GM18526 (cell line): ENCODE measurements at regions not wholly inside any gene's neighbourhood (a gene's known extent, or its start where the extent isn't known, plus 50 kb on each side); places are given as distances from the start of the nearest gene placed in this dataset.

Source experiments
- POLR2A ChIP-seq: IDR thresholded peaks from 3 replicates; pipeline ENCODE4 v1.6.1; 2011; ENCODE audit not compliant: insufficient read length; ENCODE audit errors: extremely low read depth

DNA sequence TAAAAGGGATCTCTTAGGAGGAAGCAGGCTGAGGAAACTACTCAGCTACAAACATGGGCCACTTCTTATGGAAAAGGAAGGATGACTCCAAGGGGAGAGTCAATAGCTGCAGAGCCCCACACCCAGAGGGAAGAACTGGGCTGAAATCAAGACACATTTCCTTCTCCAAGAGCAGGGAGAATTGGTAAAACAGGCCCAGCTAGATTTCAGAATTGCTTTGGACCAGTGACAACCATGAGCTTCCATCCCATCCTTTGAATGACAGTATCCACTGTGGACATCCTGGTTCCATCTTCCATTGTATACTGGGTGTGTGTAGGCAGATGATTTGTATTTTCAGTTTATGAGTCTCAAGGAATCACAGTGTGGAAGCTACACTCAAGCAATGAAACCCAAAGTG, 267.5 kb downstream of the IRF8 start:
- TF ChIP-seq POLR2A = no peak

DNA sequence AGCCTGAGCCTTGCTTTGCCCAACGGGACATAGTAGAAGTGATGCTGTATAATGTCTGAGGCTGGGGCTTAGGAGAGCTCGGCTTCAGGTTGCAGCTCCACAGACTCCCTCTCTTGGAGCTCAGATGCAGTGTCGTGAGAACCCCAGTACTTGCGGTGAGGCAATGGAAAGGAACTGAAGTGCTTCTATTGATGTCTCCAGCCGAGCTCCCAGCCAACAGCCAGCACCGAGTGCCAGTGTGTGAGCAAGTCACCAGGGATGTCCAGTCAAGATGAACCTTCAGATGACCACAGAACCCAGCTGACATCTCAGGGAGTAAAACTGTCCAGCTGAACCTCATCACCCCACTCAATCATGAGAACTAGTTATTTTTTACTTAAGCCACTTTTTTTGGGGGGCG, 268.1 kb downstream of the IRF8 start:
- no peak for TF ChIP-seq POLR2A

DNA sequence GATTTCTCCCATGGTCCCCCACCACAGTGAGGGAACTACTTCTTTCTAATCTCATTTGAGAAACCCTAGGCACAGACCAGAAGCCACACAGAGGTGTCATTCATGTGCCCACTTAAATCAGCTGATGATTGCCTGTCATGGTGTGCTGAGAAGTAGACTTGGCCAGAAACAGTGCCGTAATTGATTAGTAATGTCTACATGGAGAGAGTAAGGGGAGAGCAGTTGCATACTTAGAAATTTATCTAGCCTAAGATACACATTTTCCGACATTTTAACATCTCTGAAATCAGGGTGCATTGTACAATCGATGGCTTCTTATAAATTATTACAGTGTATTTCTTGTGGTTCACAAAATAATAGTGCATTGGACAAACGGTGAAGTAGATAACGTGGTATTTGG, 271.8 kb downstream of the IRF8 start:
- TF ChIP-seq POLR2A = no peak

GRCh38 chr16:86171329-86171728, 272.4 kb downstream of the IRF8 start:
- no peak for TF ChIP-seq POLR2A

- no peak for TF ChIP-seq POLR2A
Measured at GRCh38 chr16:86175816-86176215, 276.9 kb downstream of the IRF8 start.

DNA sequence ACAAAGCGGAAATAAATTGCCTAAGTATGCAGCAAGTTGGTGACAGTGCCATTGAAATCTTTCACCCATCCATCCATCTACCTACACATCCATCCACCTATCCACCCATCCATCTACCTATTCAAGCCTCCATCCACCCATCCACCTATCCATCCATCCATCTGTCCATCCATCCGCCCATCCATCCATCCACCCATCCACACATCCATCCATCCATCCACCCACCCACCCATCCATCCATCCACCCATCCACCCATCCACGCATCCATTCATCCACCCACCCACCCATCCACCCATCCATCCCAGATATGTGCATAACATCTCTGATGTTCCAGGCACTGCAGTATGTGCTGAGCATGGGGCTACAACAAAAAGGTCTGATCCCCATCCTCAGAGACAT, 277.5 kb downstream of the IRF8 start:
- TF ChIP-seq POLR2A = no peak

DNA sequence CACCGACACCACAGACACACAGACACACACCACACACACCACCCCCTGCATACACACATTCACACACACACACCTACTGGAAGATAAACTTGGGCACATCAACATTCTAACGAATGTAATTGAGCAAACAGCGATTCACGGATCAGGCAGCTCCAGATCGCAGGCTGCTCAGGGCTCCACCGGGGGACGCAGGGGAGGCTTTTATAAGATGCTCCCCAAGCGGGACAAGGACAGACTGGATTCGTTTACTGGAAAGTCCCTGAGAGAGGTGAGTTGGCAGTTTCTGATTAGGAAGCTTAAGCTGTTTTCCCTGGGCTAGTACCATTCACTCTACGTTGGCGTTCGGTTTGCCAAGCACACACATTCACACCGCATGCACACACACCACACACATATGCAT, 281.3 kb downstream of the IRF8 start:
- no peak for TF ChIP-seq POLR2A

DNA sequence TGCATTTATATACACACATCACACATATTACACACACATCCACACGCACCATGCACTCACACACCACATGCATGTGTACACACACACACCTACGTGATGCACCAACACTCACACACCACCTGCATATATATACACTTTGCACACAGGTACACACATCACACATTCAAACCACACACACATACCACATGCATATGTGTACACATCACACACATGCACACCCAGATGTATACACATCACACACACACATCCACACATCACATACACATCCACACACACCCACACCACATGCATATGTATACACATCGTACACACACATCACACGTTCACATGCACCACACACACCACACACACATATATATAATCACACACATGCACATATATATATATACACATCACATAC, 281.8 kb downstream of the IRF8 start:
- no peak for TF ChIP-seq POLR2A

GRCh38 chr16:86181526-86181925, 282.6 kb downstream of the IRF8 start:
- TF ChIP-seq POLR2A = no peak

DNA sequence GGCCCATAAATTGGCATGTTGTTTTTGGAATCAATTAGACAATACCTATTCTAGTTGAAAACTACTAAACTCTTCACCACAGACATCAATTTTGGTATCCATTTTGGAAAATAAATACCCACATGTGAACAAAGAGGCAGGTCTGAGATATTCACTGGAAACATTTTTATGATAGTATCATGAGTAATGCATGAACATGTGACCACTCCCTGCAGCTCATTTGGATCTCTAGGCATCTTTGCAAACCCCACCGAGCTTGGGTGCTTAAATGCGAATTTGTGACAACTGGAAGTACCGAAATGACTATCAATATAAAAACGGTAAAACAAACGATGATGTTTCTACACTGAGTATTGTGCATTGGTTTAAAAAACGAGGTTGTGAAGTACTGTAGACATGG, 285.2 kb downstream of the IRF8 start:
- TF ChIP-seq POLR2A = no peak

- TF ChIP-seq POLR2A = no peak
Measured at GRCh38 chr16:86185089-86185488, 286.1 kb downstream of the IRF8 start.

DNA sequence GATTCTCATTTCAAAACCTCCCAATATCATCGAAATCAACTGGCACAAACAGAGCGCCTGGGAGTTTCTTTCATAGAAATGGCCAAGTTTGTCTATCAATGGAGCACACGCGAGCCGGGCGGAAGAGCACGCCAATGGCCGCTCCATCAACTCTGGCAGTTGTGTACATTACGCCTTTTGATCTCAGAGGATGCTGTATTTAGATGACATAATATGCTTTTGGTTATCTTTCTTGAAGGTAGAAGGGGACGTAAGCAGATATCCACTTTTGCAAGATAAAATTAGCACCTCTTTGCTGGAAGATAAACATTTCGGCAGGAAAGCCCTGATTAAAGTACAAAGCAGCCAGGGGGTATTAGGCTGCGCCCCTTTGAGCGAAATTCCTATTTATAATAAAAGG, 287.4 kb downstream of the IRF8 start:
- TF ChIP-seq POLR2A = no peak

DNA sequence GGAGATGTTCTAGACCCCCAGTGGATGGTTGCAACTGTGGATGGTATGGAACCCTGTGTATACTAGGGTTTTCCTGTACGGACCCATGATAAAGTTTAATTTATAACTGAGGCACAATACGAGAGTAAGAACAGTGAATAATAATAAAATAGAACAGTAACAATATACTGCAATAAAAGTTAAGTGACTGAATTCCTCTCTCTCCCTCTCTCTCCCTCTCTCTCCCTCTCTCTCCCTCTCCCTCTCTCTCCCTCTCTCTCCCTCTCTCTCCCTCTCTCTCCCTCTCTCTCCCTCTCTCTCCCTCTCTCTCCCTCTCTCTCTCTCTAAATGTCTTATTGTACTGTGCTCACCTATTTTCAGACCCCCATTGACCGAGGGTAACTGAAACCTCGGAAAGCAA, 291.0 kb downstream of the IRF8 start:
- no peak for TF ChIP-seq POLR2A

- no peak for TF ChIP-seq POLR2A
Measured at GRCh38 chr16:86191663-86192062, 292.7 kb downstream of the IRF8 start.

DNA sequence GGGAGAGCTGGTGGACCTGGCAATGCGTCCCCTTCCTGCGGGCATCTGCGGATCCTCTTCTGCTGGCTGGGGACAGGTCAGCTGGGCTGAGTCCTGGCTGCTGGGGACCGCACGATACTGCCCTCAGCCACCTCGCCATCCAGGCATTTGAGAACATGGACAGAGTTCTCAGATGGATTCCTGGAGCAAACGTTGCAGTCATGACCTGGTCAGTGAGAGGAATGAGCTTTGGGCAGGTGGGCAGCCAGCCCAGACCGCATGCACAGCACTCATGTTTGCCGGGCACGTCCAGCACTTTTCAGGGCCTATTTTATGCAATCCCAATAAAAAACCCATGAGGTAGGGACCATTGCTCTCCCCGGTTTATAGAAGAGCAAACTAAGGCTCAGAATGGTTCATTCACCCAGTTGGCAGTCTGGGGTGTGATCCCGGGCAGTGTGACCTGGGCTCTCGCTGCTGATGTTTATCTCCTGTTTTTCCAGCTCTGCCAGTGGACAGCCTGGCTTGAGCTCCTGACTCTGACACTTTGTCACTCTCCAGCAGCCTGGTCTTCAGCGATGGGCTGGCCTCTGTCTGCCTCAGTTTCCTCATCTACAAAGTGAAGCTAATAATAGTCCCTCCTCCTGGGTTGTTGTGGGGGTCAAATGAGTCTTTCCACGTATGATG, 294.7 kb downstream of the IRF8 start:
- TF ChIP-seq POLR2A = no peak

DNA sequence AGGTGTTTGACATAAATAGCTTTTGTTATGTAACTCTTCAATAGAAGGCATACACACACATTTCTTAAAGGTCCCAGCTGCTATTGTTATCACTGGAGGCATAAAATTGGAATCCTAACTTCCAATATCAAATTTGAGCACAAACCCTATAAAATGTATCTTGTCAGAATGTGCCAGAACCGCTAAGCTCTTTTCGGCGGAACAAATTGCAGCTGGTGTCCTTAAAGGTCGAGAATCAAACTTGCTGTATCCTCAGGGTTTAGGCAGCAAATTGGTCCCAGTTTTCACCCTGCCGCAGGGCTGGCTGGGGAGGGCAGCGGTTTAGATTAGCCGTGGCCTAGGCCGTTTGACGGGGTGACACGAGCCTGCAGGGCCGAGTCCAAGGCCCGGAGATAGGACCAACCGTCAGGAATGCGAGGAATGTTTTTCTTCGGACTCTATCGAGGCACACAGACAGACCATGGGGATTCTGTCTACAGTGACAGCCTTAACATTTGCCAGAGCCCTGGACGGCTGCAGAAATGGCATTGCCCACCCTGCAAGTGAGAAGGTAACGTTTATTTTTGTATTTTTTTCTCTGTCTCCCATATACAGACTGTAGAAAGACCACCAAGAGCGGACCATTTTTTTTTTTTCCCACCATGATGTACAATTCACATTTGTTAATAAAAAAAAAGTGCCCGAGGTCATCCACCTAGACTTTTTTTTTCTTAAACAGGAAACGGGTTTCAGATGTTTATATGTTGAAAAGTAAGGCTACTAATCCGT, 297.1 kb downstream of the IRF8 start:
- no peak for TF ChIP-seq POLR2A
